Cardiac fibroblast (primary cell): ENCODE measurements at regions not wholly inside any gene's neighbourhood (a gene's known extent, or its start where the extent isn't known, plus 50 kb on each side); places are given as distances from the start of the nearest gene placed in this dataset.
A peak's percentile ranks its signal among the peaks of the same experiment; 100 is the strongest.

Experiments used
- DNase-seq, 2 donors: peaks; one replicate each; pipeline versions ENCODE4 v3.0.0 to v3.0.0-alpha.2; 2010; ENCODE audit warnings: low read depth in 2 of 2
- H3K4me3 ChIP-seq, 2 donors: replicated peaks in 1 of 2; 1 replicate in 1 of 2; 2 replicates in 1 of 2; pipeline ENCODE4 v1.5.1; 2011; ENCODE audit warnings: low read depth in 2 of 2, low read length in 2 of 2, mild to moderate bottlenecking in 2 of 2, moderate library complexity in 1 of 2
- TF ChIP-seq, protein P1 (sequence below): IDR thresholded peaks from one replicate; pipeline ENCODE4 v1.5.1; 2011; ENCODE audit warnings: low read depth, mild to moderate bottlenecking, low read length, inconsistent platforms

DNA sequence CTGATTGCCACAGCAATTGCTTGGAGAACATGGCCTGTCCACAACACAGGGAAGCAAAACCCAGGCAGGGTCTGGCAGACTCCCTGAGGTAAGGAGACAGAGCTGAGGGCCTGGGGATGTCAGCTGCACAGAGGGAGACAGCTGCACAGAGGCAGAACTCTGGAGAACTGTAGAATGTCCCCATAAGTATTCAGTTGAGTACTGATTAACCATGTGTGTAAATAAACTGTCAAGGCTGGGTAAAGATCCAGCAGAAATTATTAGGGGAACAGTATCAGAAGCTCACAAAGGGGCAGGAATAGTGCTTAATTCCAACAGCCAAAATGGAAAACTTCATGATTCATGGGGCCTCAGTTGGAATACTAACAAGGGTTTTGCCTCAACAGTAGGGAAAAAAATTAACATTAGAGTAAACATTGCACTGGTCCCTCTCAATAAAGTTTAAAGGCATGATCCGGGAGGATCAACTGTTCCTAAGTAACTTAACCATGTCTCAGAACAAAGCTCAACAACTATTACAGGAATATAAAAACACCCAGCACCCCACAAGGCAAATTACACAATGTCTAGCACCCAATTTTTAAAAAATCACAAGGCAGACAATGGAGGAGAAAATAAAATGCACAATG lies 201.3 kb upstream of the RASSF8 start:
- no peak for DNase-seq
- TF ChIP-seq, protein P1, sequence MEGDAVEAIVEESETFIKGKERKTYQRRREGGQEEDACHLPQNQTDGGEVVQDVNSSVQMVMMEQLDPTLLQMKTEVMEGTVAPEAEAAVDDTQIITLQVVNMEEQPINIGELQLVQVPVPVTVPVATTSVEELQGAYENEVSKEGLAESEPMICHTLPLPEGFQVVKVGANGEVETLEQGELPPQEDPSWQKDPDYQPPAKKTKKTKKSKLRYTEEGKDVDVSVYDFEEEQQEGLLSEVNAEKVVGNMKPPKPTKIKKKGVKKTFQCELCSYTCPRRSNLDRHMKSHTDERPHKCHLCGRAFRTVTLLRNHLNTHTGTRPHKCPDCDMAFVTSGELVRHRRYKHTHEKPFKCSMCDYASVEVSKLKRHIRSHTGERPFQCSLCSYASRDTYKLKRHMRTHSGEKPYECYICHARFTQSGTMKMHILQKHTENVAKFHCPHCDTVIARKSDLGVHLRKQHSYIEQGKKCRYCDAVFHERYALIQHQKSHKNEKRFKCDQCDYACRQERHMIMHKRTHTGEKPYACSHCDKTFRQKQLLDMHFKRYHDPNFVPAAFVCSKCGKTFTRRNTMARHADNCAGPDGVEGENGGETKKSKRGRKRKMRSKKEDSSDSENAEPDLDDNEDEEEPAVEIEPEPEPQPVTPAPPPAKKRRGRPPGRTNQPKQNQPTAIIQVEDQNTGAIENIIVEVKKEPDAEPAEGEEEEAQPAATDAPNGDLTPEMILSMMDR = no peak
- H3K4me3 ChIP-seq = no peak overlapping the region

DNA sequence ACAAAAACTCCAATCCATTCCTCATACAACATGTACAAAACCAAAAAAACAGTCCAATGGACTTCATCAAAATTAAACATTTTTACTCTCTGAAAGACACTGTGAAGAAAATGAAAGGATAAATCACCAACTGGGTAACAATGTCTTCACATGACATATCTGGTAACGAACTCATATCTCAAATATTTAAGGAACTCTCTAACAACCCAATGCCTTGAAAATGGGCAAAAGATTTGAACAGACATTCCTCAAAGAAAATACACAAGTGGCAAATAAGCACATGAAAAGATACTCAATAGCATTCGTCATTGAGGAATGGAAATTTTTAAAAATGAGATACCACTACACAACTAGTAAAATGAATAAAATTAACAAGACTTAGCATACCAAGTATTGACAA lies 198.7 kb upstream of the RASSF8 start:
- no peak for DNase-seq
- TF ChIP-seq, protein P1 = no peak
- no peak overlapping the region for H3K4me3 ChIP-seq

DNA sequence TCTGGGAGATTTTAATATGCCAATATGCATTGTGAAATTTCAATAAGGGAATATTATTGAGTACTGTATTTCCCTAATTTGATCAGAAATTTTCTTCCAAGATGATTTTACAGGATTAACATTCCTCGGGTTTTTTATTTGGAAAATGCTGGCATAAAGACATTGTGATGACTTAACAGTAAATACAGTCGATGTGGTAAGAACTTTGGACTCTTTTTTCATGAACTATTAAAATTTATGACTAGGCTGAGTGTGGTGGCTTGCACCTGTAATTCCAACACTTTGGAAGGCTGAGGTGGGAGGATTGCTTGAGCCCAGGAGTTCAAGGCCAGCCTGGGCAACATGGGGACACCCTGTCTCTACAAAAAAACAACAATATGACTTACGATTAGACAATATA lies 197.1 kb upstream of the RASSF8 start:
- TF ChIP-seq, protein P1 = no peak
- no peak for DNase-seq
- no peak overlapping the region for H3K4me3 ChIP-seq

DNA sequence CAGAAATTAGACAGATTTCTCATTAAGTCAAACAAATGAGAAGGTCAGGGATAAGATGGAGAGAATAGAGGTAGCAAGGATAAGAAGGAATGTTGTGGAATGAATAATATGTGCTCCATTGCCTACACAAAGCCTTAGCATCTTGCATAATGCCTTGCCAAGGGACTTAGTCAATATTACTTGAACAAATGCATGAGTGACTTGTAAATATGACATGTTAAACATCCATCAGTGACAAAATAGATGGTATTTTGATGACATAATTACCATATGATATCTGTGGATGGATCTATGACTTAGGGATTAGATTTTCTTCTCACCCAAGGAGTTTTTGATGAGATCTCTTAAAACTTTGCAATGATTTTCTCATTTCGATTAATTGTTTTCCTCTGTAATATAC lies 194.1 kb upstream of the RASSF8 start:
- H3K4me3 ChIP-seq = no peak overlapping the region
- TF ChIP-seq, protein P1 = no peak
- no peak for DNase-seq

DNA sequence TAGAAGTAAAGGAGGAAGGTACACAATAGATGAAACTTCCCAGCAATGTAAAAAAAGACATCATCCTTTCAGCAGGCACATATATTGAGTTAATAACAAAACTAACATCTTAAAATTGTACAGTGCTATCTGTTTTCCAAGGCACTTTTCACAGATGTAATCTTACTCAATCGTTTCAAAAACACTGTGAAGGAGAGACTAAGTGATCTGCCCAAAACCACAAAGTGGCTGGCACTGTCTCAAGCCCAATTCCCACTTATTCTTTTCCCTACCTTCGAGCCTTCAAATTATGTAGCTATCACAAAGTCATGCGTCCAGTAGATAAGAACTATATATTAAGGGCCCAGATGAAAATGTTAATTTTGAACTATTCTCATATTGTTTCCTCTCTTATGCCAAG lies 193.6 kb upstream of the RASSF8 start:
- TF ChIP-seq, protein P1 = no peak
- peak in 1 of 2 donors; percentile 41 for DNase-seq
- H3K4me3 ChIP-seq = no peak overlapping the region

DNA sequence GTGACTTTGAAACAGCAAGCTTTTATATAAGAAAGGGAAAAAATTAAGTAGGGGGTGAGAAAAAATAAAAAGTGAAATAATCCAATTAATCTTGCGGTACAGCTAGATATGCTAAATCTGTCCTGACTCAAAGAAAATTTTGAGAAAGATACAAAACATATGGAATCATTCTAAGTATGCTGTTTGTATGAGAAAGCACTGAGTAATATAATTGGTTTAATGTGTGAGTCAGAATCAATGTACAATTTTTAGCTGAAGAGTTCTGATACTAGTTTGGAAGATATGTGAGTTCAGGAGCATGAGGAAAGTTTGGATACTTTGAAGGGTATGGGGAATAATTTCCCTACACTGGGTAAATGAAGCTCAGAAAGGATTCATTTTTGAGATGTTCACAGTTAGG lies 190.9 kb upstream of the RASSF8 start:
- no peak overlapping the region for H3K4me3 ChIP-seq
- TF ChIP-seq, protein P1 = no peak
- DNase-seq = peak; percentile 22 to 64

DNA sequence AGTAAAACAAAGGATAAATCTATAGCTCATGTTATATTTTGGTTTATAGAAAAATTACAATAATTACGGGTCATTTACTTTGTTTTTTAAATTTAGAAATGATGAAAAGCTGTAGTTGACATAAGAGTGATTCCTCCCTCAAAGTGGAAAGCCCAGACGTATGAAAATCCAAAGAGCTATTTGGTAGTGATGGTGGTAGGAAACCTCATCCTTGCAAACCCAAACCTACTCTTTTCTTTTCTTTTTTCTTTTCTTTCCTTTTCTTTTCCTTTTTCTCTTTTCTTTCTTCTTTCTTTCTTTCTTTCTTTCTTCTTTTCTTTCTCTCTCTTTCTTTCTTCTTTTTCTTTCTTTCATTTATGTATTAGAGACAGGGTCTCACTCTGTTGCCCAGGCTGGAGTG lies 190.3 kb upstream of the RASSF8 start:
- no peak overlapping the region for H3K4me3 ChIP-seq
- no peak for DNase-seq
- TF ChIP-seq, protein P1 = no peak
